Esophagus (tissue), 2 donors: ENCODE measurements at regions not wholly inside any gene's neighbourhood (a gene's known extent, or its start where the extent isn't known, plus 50 kb on each side); places are given as distances from the start of the nearest gene placed in this dataset.
"Not testable (repeated sequence)": the region's sequence is repeated elsewhere in the genome, so short reads cannot be mapped to it uniquely, and the experiment has no call there.

Experiments used
- H3K27ac ChIP-seq, 2 donors: one replicate each; pipeline ENCODE4 v1.5.1; 2013; ENCODE audit warnings: low read depth in 2 of 2, mild to moderate bottlenecking in 2 of 2, inconsistent platforms in 1 of 2, low read length in 1 of 2, moderate library complexity in 1 of 2
- H3K27me3 ChIP-seq, 2 donors: one replicate each; pipeline ENCODE4 v1.6.1; 2013; ENCODE audit warnings: low read length in 2 of 2, control low read depth in 1 of 2, mild to moderate bottlenecking in 1 of 2; ENCODE audit not compliant: insufficient read depth in 2 of 2, control insufficient read depth in 1 of 2
- H3K36me3 ChIP-seq, 2 donors: one replicate each; pipeline ENCODE4 v1.6.1; 2013; ENCODE audit warnings: low read length in 1 of 2; ENCODE audit not compliant: control insufficient read depth in 2 of 2, insufficient read depth in 2 of 2
- H3K4me1 ChIP-seq, 2 donors: one replicate each; pipeline ENCODE4 v1.6.1; 2013; ENCODE audit warnings: low read length in 1 of 2; ENCODE audit not compliant: control insufficient read depth in 2 of 2, insufficient read depth in 2 of 2
- H3K4me3 ChIP-seq, 2 donors: one replicate each; pipeline ENCODE4 v1.5.1; 2013; ENCODE audit warnings: low read length in 2 of 2, mild to moderate bottlenecking in 2 of 2, low read depth in 1 of 2, moderate library complexity in 1 of 2
- H3K9me3 ChIP-seq, 2 donors: one replicate each; pipeline ENCODE4 v1.6.1; 2013; ENCODE audit warnings: mild to moderate bottlenecking in 2 of 2, low read depth in 1 of 2, low read length in 1 of 2, moderate library complexity in 1 of 2; ENCODE audit not compliant: control insufficient read depth in 2 of 2, insufficient read depth in 1 of 2
- WGBS, 2 donors: extraction: QIAGEN DNeasy Blood & Tissue Kit; methylation state at CpG; one replicate each; pipeline ENCODE4 v1.1.7; 2013; 5-methylcytosine and 5-hydroxymethylcytosine counted together
- donor health status: healthy with polysubstance abuse.
- donor health status: Bipolar disorder and iron deficiency.

GRCh38 chr4:131883181-131883580, 1265.9 kb upstream of the PCDH10 start:
- not testable (repeated sequence) for H3K9me3 ChIP-seq, H3K4me3 ChIP-seq, H3K27me3 ChIP-seq, H3K27ac ChIP-seq, H3K36me3 ChIP-seq, H3K4me1 ChIP-seq
- WGBS, 2 donors: 55 to 63% methylated on average over 2 of the region's 2 CpGs

- H3K27ac ChIP-seq, H3K4me1 ChIP-seq, H3K4me3 ChIP-seq, H3K27me3 ChIP-seq, H3K36me3 ChIP-seq, H3K9me3 ChIP-seq: not testable (repeated sequence)
- WGBS, 2 donors: 87 to 88% methylated on average over 2 of the region's 2 CpGs
Observed at GRCh38 chr4:131925662-131926061, 1223.4 kb upstream of the PCDH10 start.

- H3K36me3 ChIP-seq: not testable (repeated sequence)
Observed at GRCh38 chr4:131967646-131968045, 1181.4 kb upstream of the PCDH10 start.

GRCh38 chr4:131974730-131975129, 1174.4 kb upstream of the PCDH10 start:
- WGBS, 2 donors: 67 to 84% methylated on average over 4 of the region's 4 CpGs
- Histone ChIP-seq H3K9me3 (peaks cover 10 to 11% of the 10 kb centered on the region in 2 donors), H3K4me3 (peak overlapping the region; percentile 21 to 56), H3K36me3 (no peaks in the 10 kb centered on the region), H3K27me3 (no peaks in the 10 kb centered on the region), H3K27ac (peak overlapping the region in 1 of 2 donors; percentile 61), H3K4me1 (no peaks in the 10 kb centered on the region)

More at GRCh38 chr4:131967646-131968045, 1181.4 kb upstream of the PCDH10 start:
- H3K4me3 ChIP-seq, H3K9me3 ChIP-seq, H3K27me3 ChIP-seq, H3K27ac ChIP-seq, H3K4me1 ChIP-seq: not testable (repeated sequence)

GRCh38 chr4:131975276-131976132, 1173.6 kb upstream of the PCDH10 start:
- peaks cover 10 to 11% of the 10 kb centered on the region in 2 donors for H3K9me3 ChIP-seq
- 59 to 63% methylated on average over 62 to 63 of the region's 63 CpGs for WGBS, 2 donors
- H3K4me3 ChIP-seq: peak overlapping the region; percentile 39 to 56
- H3K27ac ChIP-seq: peak overlapping the region in 1 of 2 donors; percentile 7
- not testable (repeated sequence) for H3K27me3 ChIP-seq, H3K4me1 ChIP-seq, H3K36me3 ChIP-seq

GRCh38 chr4:131976133-131977002, 1172.7 kb upstream of the PCDH10 start:
- H3K4me3 ChIP-seq: peak overlapping the region; percentile 39 to 56
- WGBS, 2 donors: 86 to 88% methylated on average over 67 to 71 of the region's 71 CpGs
- H3K27me3 ChIP-seq, H3K36me3 ChIP-seq, H3K4me1 ChIP-seq: not testable (repeated sequence)
- H3K9me3 ChIP-seq: peaks cover 10 to 11% of the 10 kb centered on the region in 2 donors
- peak overlapping the region in 1 of 2 donors; percentile 20 for H3K27ac ChIP-seq

GRCh38 chr4:131978120-131978519, 1171.0 kb upstream of the PCDH10 start:
- no peaks in the 10 kb centered on the region for H3K4me1 ChIP-seq
- H3K27me3 ChIP-seq: no peaks in the 10 kb centered on the region
- no peaks in the 10 kb centered on the region for H3K36me3 ChIP-seq
- no peak overlapping the region for H3K4me3 ChIP-seq
- 96 to 97% methylated on average over 18 of the region's 18 CpGs for WGBS, 2 donors
- H3K27ac ChIP-seq: no peak overlapping the region
- H3K9me3 ChIP-seq: peaks cover 10 to 11% of the 10 kb centered on the region in 2 donors

GRCh38 chr4:131989576-131989975, 1159.5 kb upstream of the PCDH10 start:
- WGBS, 2 donors: 68 to 80% methylated on average over 4 of the region's 4 CpGs
- H3K27ac ChIP-seq: no peak overlapping the region
- no peaks in the 10 kb centered on the region for H3K36me3 ChIP-seq
- H3K27me3 ChIP-seq: no peaks in the 10 kb centered on the region
- H3K4me3 ChIP-seq: no peak overlapping the region
- no peaks in the 10 kb centered on the region for H3K9me3 ChIP-seq
- no peaks in the 10 kb centered on the region for H3K4me1 ChIP-seq

GRCh38 chr4:132001542-132001941, 1147.6 kb upstream of the PCDH10 start:
- Histone ChIP-seq H3K9me3 (no peaks in the 10 kb centered on the region), H3K4me1 (no peaks in the 10 kb centered on the region), H3K27me3 (no peaks in the 10 kb centered on the region), H3K4me3 (no peak overlapping the region), H3K27ac (no peak overlapping the region), H3K36me3 (no peaks in the 10 kb centered on the region)
- WGBS, 2 donors: 74 to 83% methylated on average over 4 of the region's 4 CpGs
